Aorta (tissue), 5 donors: ENCODE measurements at regions not wholly inside any gene's neighbourhood (a gene's known extent, or its start where the extent isn't known, plus 50 kb on each side); places are given as distances from the start of the nearest gene placed in this dataset.

ENCODE experiments used
- ATAC-seq: fragments of 200-7000 bp; cut with Tn5 transposase; one replicate; pipeline ENCODE4 v1.9.1; 2022; ENCODE audit warnings: moderate library complexity; ENCODE audit not compliant: low FRiP score
- DNase-seq, 2 donors: peaks; one replicate each; pipeline ENCODE4 v3.0.0-alpha.2; 2020
- H3K27ac ChIP-seq, 2 donors: one replicate each; pipeline ENCODE4 v1.5.1; 2013; ENCODE audit warnings: low read length in 2 of 2, mild to moderate bottlenecking in 2 of 2, moderate library complexity in 2 of 2, control low read depth in 1 of 2, inconsistent platforms in 1 of 2, low read depth in 1 of 2
- H3K27me3 ChIP-seq, 2 donors: one replicate each; pipeline ENCODE4 v1.6.1; 2013; ENCODE audit warnings: control low read depth in 1 of 2, low read length in 1 of 2, mild to moderate bottlenecking in 1 of 2, moderate library complexity in 1 of 2; ENCODE audit not compliant: insufficient read depth in 2 of 2, control insufficient read depth in 1 of 2
- H3K36me3 ChIP-seq, 2 donors: one replicate each; pipeline ENCODE4 v1.6.1; 2013; ENCODE audit warnings: control low read depth in 1 of 2, low read length in 1 of 2, mild to moderate bottlenecking in 1 of 2; ENCODE audit not compliant: insufficient read depth in 2 of 2, control insufficient read depth in 1 of 2
- H3K4me1 ChIP-seq, 2 donors: one replicate each; pipeline ENCODE4 v1.6.1; 2013; ENCODE audit warnings: low read length in 2 of 2, control low read depth in 1 of 2, mild to moderate bottlenecking in 1 of 2, moderate library complexity in 1 of 2; ENCODE audit not compliant: insufficient read depth in 2 of 2, control insufficient read depth in 1 of 2
- H3K4me3 ChIP-seq, 2 donors: one replicate each; pipeline ENCODE4 v1.5.1; 2013; ENCODE audit warnings: low read length in 2 of 2, control low read depth in 1 of 2, mild to moderate bottlenecking in 1 of 2
- H3K9me3 ChIP-seq: one replicate; pipeline ENCODE4 v1.6.1; 2013; ENCODE audit warnings: mild to moderate bottlenecking, low read length; ENCODE audit not compliant: control insufficient read depth
- WGBS, 2 donors: extraction: QIAGEN DNeasy Blood & Tissue Kit; methylation state at CpG; one replicate each; pipeline ENCODE4 v1.1.7; 2013; 5-methylcytosine and 5-hydroxymethylcytosine counted together
- intact Hi-C, 2 donors: fragments of 100-400 bp; cut with DNase I; formaldehyde crosslinking; loops; one replicate each; pipeline versions ENCODE4 v1.14.2 to v1.15.0; 2022
- donor health status: healthy with polysubstance abuse.
- donor health status: Bipolar disorder and iron deficiency.
- donor health status: DM: no; HTN: no; CAD: no.
- donor health status: DM: no; HTN: no; CAD: no.
- donor health status: DM: yes; HTN: yes; CAD: no.

DNA sequence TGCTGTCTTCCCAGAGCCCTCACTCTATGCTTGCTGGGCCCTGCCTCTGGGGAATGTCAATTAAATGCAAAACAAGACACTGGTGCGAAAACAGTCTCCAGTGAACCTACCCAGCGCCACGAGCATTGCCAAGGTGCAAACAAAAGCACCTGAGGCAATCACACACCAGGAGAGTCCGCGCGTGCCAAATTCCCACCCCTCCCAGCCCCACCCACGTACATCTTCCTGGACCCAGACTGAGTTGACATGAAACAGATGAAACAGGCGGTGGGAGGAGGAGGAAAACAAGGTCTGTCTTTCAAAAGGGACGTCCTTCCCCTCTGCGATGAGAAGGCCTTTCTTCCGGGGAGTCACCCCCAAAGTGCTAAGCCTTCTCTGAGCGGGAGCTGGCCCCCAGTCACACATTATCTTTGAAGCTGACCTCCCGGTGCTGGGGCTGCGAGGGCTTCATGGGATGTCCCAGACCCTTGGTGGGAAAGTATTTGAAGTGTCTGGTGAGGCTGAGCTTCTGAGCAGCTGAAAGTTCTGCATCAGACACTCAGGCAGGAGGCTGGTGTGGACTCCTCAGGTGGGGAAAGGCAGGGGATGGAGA, 200.4 kb downstream of the AXIN2 start:
- H3K4me3 ChIP-seq = no peak overlapping the region
- 76 to 81% methylated on average over 14 of the region's 14 CpGs for WGBS, 2 donors
- ATAC-seq (no peak), DNase-seq (no peak)
- no peak overlapping the region for H3K27ac ChIP-seq
- H3K27me3 ChIP-seq = no peaks in the 10 kb centered on the region
- H3K36me3 ChIP-seq = no peaks in the 10 kb centered on the region
- H3K4me1 ChIP-seq = no peaks in the 10 kb centered on the region
- intact Hi-C loops = no loop called here
- no peaks in the 10 kb centered on the region for H3K9me3 ChIP-seq

DNA sequence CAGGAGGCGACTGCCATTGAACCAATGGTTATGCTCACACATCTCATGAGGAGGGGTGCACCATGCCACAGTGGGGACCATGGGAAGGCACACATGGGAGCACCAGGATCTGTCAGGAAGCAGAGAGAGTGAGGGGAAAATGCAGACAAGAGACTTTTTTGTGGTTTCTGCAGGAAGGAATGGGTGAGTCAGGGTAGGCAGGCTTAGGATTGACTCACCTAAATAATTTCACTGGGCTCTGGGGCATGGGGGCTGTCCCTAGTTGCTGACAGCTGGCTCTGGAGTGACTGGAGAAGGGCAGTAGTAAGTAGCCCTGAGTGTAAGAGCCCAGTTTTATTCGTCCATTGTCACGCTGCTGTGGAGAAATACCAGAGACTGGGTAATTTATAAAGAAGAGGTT, 202.4 kb downstream of the AXIN2 start:
- Histone ChIP-seq H3K27me3 (peaks cover 0 to 5% of the 10 kb centered on the region in 2 donors), H3K9me3 (no peaks in the 10 kb centered on the region), H3K4me3 (no peak overlapping the region), H3K27ac (no peak overlapping the region), H3K36me3 (no peaks in the 10 kb centered on the region), H3K4me1 (no peaks in the 10 kb centered on the region)
- ATAC-seq = no peak
- intact Hi-C loops = no loop called here
- WGBS, 2 donors = 74 to 77% methylated on average over 3 of the region's 3 CpGs
- no peak for DNase-seq

DNA sequence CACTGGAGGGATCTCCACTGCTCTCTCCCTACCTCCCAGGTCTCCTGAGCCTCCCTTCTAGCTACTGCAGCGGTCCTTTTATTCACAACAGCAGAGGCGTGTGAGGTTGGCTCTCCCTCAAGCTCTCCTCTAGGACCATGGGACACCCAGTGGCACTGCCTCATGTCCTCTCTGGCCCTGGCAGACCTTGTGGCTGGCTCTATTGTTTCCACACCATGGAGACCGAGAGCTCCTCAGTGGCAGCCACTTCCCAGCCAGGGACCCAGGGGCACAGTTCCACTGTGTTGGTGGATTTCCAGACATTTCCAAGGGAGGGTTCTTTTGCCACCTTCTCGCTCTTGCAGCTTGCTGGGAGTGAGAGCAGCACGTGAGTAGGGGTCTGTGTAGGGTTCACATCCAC, 204.9 kb downstream of the AXIN2 start:
- H3K4me1 ChIP-seq = no peaks in the 10 kb centered on the region
- intact Hi-C loops = no loop called here
- H3K36me3 ChIP-seq = no peaks in the 10 kb centered on the region
- H3K4me3 ChIP-seq = no peak overlapping the region
- 64 to 73% methylated on average over 5 of the region's 5 CpGs for WGBS, 2 donors
- peaks cover 0 to 5% of the 10 kb centered on the region in 2 donors for H3K27me3 ChIP-seq
- DNase-seq (no peak), ATAC-seq (no peak)
- H3K9me3 ChIP-seq = no peaks in the 10 kb centered on the region
- H3K27ac ChIP-seq = no peak overlapping the region

DNA sequence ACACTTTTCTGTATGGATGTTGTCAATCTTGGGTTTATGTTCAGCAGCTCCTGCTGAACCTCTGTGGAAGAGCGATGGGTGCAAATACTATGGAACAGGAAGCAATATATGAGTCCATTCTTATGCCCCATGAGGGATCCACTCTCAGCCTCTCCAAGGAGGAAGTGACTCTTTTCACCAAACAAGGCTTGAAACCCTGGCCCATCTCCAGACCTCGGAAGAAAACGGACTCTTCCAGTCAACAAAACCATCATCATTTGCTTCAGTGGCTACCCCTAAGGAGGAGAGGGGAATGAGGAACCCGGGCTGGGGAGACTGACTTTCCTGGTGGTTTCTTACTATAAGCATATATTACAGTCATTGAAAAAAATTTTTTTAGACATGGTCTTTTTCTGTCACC, 206.2 kb downstream of the AXIN2 start:
- H3K9me3 ChIP-seq = no peaks in the 10 kb centered on the region
- no peak for ATAC-seq
- 67 to 68% methylated on average over 4 of the region's 4 CpGs for WGBS, 2 donors
- intact Hi-C loops = no loop called here
- H3K4me1 ChIP-seq = no peaks in the 10 kb centered on the region
- H3K27me3 ChIP-seq = peaks cover 0 to 5% of the 10 kb centered on the region in 2 donors
- no peak overlapping the region for H3K4me3 ChIP-seq
- DNase-seq = no peak
- no peak overlapping the region for H3K27ac ChIP-seq
- no peaks in the 10 kb centered on the region for H3K36me3 ChIP-seq

DNA sequence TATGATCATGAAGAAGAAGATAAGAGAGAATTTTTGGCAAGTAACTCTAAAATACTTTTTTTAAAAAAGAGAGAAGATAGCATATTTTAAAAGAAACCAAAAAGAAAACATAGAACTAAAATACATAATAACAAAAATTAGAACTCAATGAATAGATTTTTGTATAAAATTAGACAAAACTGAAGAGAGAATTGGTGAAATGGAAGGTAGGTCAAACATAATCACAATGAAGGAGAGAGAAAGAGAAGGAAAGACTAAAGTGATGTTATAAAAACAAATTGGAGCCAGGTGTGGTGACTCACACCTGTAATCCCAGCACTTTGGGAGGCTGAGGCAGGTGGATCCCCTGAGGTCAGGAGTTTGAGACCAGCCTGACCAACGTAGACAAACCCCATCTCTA, 211.5 kb downstream of the AXIN2 start:
- no peak for ATAC-seq
- Histone ChIP-seq H3K4me1 (no peaks in the 10 kb centered on the region), H3K9me3 (no peaks in the 10 kb centered on the region), H3K36me3 (no peaks in the 10 kb centered on the region), H3K4me3 (no peak overlapping the region), H3K27ac (no peak overlapping the region), H3K27me3 (peaks cover 0 to 5% of the 10 kb centered on the region in 2 donors)
- DNase-seq = no peak
- WGBS, 2 donors = 86 to 91% methylated on average over 1 of the region's 1 CpG
- intact Hi-C loops = no loop called here

DNA sequence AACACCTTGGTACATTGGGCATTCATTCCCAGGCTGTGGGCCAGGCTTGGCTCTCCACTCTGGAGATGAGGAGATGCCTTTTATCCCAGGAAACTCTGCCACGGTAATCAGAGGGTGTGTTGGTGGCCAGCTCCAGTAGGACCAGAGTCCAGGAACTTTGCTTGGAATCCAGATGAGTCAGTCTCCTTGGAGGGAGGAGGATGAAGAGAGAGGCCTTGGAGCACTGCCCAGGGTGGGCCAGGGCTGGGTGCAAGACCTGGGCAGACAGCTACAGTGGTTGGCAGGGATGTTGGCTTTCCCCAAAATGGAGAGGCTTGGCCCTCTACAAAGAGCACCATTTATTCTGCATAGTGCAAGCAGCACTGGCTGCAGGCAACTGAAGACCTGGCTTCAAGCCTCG, 209.0 kb downstream of the RGS9 start:
- H3K9me3 ChIP-seq = no peaks in the 10 kb centered on the region
- peak in 1 of 2 donors; percentile 59 for DNase-seq
- no peaks in the 10 kb centered on the region for H3K36me3 ChIP-seq
- H3K4me3 ChIP-seq = no peak overlapping the region
- ATAC-seq = no peak
- H3K4me1 ChIP-seq = no peaks in the 10 kb centered on the region
- no peaks in the 10 kb centered on the region for H3K27me3 ChIP-seq
- peak overlapping the region in 1 of 2 donors; percentile 13 for H3K27ac ChIP-seq
- intact Hi-C loops = no loop called here
- 40 to 49% methylated on average over 2 of the region's 2 CpGs for WGBS, 2 donors

DNA sequence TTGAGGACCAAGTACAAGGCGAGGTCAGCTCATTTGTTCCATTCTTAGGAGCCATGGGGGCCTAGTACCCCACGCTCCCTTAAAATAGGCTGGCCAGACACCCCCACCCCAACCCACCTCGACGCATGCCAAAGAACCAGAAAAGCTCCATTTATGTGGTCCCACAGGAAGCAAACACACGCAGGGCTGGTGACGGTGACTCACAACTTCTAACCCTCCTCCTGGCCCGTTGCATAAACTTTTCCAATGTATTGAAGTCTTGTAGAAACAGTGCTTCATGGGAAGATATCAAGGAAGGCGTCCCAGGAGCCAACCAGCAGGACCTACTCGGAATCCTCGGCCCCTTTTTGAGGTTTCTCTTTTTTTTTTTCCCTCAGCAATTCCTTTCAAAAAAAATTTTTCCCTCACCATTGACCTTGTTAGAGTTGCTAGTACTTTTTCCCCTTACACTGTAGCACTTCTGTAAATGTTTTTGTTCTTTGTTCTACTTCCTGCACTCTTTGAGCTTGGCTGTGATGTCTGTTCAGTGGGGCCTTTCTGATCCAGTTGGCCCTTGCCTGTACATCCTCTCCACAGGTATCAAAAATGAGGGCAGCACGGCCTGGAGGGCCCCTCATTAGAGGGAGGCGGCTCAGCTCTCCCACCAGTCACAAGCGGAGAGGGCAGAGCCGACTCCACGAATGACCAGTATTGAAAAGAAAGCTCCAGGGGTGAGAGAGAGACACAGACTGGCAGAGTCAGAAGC, 208.3 kb downstream of the RGS9 start:
- H3K36me3 ChIP-seq = no peaks in the 10 kb centered on the region
- WGBS, 2 donors = 59 to 61% methylated on average over 15 of the region's 15 CpGs
- ATAC-seq = no peak
- DNase-seq = no peak
- no peaks in the 10 kb centered on the region for H3K4me1 ChIP-seq
- H3K27me3 ChIP-seq = no peaks in the 10 kb centered on the region
- H3K9me3 ChIP-seq = no peaks in the 10 kb centered on the region
- intact Hi-C loops = no loop called here
- no peak overlapping the region for H3K4me3 ChIP-seq
- H3K27ac ChIP-seq = no peak overlapping the region

DNA sequence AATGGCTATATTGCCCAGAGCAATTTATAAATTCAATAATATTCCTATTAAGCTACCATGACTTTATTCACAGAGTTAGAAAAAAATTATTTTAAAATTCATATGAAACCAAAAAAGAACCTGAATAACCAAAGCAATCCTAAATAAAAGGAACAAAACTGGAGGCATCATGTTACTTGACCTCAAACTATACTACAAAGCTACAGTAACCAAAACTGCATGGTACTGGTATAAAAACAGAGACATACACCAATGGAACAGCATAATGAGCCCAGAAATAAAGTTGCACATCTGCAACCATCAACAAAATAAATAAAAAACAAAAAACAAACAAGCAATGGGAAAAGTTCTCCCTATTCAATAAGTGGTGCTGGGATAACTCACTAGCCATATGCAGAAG, 203.2 kb downstream of the RGS9 start:
- Histone ChIP-seq H3K36me3 (no peaks in the 10 kb centered on the region), H3K27ac (no peak overlapping the region), H3K4me3 (no peak overlapping the region), H3K27me3 (no peaks in the 10 kb centered on the region), H3K4me1 (no peaks in the 10 kb centered on the region), H3K9me3 (no peaks in the 10 kb centered on the region)
- no peak for ATAC-seq
- DNase-seq = no peak
- intact Hi-C loops = no loop called here

DNA sequence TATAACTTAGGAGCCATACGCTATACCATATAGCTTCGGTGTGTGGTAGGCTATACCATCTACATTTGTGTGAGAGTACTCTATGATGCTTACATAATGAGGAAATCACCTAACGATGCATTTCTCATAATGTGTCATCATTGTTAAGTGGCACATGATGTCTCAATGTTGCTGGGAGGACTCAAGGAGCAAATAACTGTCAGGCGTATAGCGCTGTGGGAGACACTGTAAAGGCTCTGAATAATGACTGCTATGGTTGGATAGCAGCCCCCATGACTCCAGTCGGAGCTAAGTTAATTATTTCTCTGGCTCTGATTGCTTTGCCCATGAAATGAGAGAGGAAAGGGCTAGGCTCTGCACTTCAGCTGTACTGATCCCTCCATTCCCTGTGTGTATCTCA, 197.2 kb downstream of the RGS9 start:
- H3K4me1 ChIP-seq = no peaks in the 10 kb centered on the region
- H3K27me3 ChIP-seq = no peaks in the 10 kb centered on the region
- 88 to 89% methylated on average over 6 of the region's 6 CpGs for WGBS, 2 donors
- no peak for DNase-seq
- no peaks in the 10 kb centered on the region for H3K9me3 ChIP-seq
- ATAC-seq = no peak
- no peak overlapping the region for H3K4me3 ChIP-seq
- no peaks in the 10 kb centered on the region for H3K36me3 ChIP-seq
- no peak overlapping the region for H3K27ac ChIP-seq
- intact Hi-C loops = no loop called here
